HG02623 (cell line): ENCODE measurements at regions not wholly inside any gene's neighbourhood (a gene's known extent, or its start where the extent isn't known, plus 50 kb on each side); places are given as distances from the start of the nearest gene placed in this dataset.

ENCODE experiments used
- ATAC-seq: cut with Tn5 transposase; IDR thresholded peaks from one replicate; pipeline ENCODE4 v1.9.1; 2021; ENCODE audit warnings: moderate library complexity; ENCODE audit not compliant: unreplicated experiment

- no peak for ATAC-seq
These were observed 157.1 kb upstream of the NFIB start for GRCh38 chr9:14471041-14471440.

- no peak for ATAC-seq
These were observed 153.9 kb upstream of the NFIB start for GRCh38 chr9:14467675-14468374.

- no peak for ATAC-seq
These were observed 152.9 kb upstream of the NFIB start for GRCh38 chr9:14466828-14467227.

GRCh38 chr9:14466429-14466818, 152.5 kb upstream of the NFIB start:
- ATAC-seq = no peak

- ATAC-seq = no peak
These were observed 149.0 kb upstream of the NFIB start for GRCh38 chr9:14462950-14463349.

- no peak for ATAC-seq
These were observed 141.3 kb upstream of the NFIB start for GRCh38 chr9:14455243-14455642.

GRCh38 chr9:14453286-14453685, 139.3 kb upstream of the NFIB start:
- ATAC-seq = no peak

GRCh38 chr9:14452539-14452938, 138.6 kb upstream of the NFIB start:
- ATAC-seq = no peak

- ATAC-seq = peak; percentile 86
These were observed 138.0 kb upstream of the NFIB start for GRCh38 chr9:14451949-14452348.

- no peak for ATAC-seq
These were observed 133.2 kb upstream of the NFIB start for GRCh38 chr9:14447103-14447502.

- ATAC-seq = no peak
These were observed 132.0 kb upstream of the NFIB start for GRCh38 chr9:14445946-14446345.

- ATAC-seq = no peak
These were observed 129.0 kb upstream of the NFIB start for GRCh38 chr9:14442956-14443355.

- no peak for ATAC-seq
These were observed 128.2 kb upstream of the NFIB start for GRCh38 chr9:14441976-14442651.

- ATAC-seq = no peak
These were observed 127.2 kb upstream of the NFIB start for GRCh38 chr9:14441115-14441514.

GRCh38 chr9:14440062-14440461, 126.1 kb upstream of the NFIB start:
- ATAC-seq = no peak

- no peak for ATAC-seq
These were observed 125.6 kb upstream of the NFIB start for GRCh38 chr9:14439555-14439954.

GRCh38 chr9:14438232-14439021, 124.5 kb upstream of the NFIB start:
- no peak for ATAC-seq

- ATAC-seq = no peak
These were observed 123.7 kb upstream of the NFIB start for GRCh38 chr9:14437354-14438231.

- ATAC-seq = no peak
These were observed 121.9 kb upstream of the NFIB start for GRCh38 chr9:14435871-14436270.

- no peak for ATAC-seq
These were observed 121.2 kb upstream of the NFIB start for GRCh38 chr9:14434971-14435718.
